Activated CD4-positive, alpha-beta memory T cell treated with anti-CD3 and anti-CD28 coated beads for 36 hours (primary cell): ENCODE measurements at regions not wholly inside any gene's neighbourhood (a gene's known extent, or its start where the extent isn't known, plus 50 kb on each side); places are given as distances from the start of the nearest gene placed in this dataset.
"Not testable (repeated sequence)": the region's sequence is repeated elsewhere in the genome, so short reads cannot be mapped to it uniquely, and the experiment has no call there.

Source experiments
- CTCF ChIA-PET: fragments of 350-600 bp; sonication (Branson Sonifier 250); formaldehyde crosslinking; loops from one replicate; lab custom pipeline; 2021; ENCODE audit warnings: antibody characterized with exemption, inconsistent platforms; lab: Charles Lee
- POLR2A ChIA-PET: fragments of 350-600 bp; sonication (Branson Sonifier 250); formaldehyde crosslinking; loops from one replicate; lab custom pipeline; 2021; ENCODE audit warnings: antibody characterized with exemption; lab: Charles Lee
- DNase-seq: peaks from one replicate; pipeline ENCODE4 v3.0.0-alpha.2; 2020
- H3K27ac Mint-ChIP-seq: one replicate; pipeline ENCODE4 v1.8.0; 2021; ENCODE audit warnings: mixed read lengths
- H3K27me3 Mint-ChIP-seq: one replicate; pipeline ENCODE4 v1.8.0; 2021; ENCODE audit warnings: mixed read lengths
- H3K36me3 Mint-ChIP-seq: one replicate; pipeline ENCODE4 v1.8.0; 2021; ENCODE audit warnings: mixed read lengths
- H3K4me1 Mint-ChIP-seq: one replicate; pipeline ENCODE4 v1.8.0; 2021; ENCODE audit warnings: low read depth, mixed read lengths
- H3K4me3 Mint-ChIP-seq: one replicate; pipeline ENCODE4 v1.8.0; 2021; ENCODE audit warnings: mild to moderate bottlenecking, mixed read lengths
- H3K9me3 Mint-ChIP-seq: one replicate; pipeline ENCODE4 v1.8.0; 2021; ENCODE audit warnings: mixed read lengths
- intact Hi-C: fragments of 100-400 bp; cut with micrococcal nuclease; formaldehyde crosslinking; loops from one replicate; pipeline ENCODE4 v1.15.1; 2023

DNA sequence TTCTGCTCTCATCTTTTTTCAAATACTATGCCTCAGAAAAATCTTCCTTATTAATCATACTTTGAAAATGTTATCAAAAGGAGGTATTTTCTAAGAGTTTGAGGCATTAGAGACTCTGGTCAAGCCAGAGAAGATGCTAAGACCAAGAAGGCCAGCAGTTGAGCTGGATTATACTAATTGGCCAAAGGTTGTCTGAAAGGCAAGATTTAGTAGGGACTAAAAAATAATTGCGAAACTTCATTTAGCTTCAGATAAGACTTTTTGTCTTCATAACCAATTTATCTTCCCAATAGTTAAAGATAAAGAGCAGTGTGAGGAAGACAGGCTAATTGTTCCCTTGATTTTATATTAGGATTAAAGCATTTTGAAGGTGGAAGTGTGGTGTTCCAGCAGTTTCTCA is 1412.4 kb upstream of the PCDH7 start:
- ChIA-PET POLR2A (no interaction called here), CTCF (no interaction called here)
- Mint-ChIP-seq H3K4me3 (no peak overlapping the region), H3K36me3 (no peaks in the 10 kb centered on the region), H3K9me3 (no peaks in the 10 kb centered on the region), H3K4me1 (no peaks in the 10 kb centered on the region), H3K27ac (no peak overlapping the region), H3K27me3 (no peaks in the 10 kb centered on the region)
- intact Hi-C loops: no loop called here
- DNase-seq: no peak

DNA sequence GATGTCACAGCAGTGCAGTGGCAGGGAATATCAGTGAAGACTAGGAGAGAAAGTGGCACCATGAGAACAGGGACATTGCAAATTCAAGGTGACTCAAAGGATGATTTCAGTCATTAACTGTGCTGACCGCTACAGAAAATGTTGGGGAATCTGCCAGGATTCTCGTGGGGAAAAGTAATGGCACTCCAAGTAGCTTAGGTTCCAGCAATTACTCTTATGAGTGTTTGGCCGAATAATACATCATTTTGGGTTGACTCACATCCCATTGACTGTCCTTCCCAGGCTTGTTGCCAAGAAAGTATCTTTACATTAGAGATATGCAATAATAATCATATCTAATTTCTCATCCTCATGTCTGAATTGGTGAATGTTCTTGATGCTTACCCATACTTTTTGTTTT is 1411.1 kb upstream of the PCDH7 start:
- no peaks in the 10 kb centered on the region for H3K27me3 Mint-ChIP-seq
- no peak for DNase-seq

DNA sequence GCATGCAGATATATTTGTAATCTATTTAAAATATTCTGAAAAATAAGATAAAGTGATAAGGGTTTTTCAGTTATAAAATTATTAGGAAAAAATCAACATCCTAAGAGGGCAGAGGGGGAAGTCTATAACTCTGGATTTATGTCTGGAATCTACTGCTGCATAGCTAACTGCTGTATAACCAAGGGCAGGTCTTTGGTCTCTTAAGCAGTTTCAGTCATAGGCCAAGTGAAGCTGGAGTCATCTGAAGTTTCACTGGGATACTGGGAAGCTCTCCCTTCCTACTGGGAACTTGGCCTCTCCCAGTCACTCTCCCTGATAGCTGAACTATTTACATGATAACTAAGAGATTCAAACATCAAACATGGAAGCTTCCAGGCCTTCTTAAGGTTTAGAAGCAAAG is 1409.9 kb upstream of the PCDH7 start:
- no peaks in the 10 kb centered on the region for H3K27me3 Mint-ChIP-seq
- ChIA-PET CTCF (no interaction called here), POLR2A (no interaction called here)
- no peaks in the 10 kb centered on the region for H3K9me3 Mint-ChIP-seq
- no peaks in the 10 kb centered on the region for H3K4me1 Mint-ChIP-seq
- no peak overlapping the region for H3K27ac Mint-ChIP-seq
- DNase-seq: no peak
- no peaks in the 10 kb centered on the region for H3K36me3 Mint-ChIP-seq
- intact Hi-C loops: no loop called here
- no peak overlapping the region for H3K4me3 Mint-ChIP-seq

More for the DNA sequence above, 1411.1 kb upstream of the PCDH7 start:
- no peaks in the 10 kb centered on the region for H3K4me1 Mint-ChIP-seq
- H3K36me3 Mint-ChIP-seq: no peaks in the 10 kb centered on the region
- ChIA-PET POLR2A (no interaction called here), CTCF (no interaction called here)
- no peaks in the 10 kb centered on the region for H3K9me3 Mint-ChIP-seq
- H3K4me3 Mint-ChIP-seq: no peak overlapping the region
- no peak overlapping the region for H3K27ac Mint-ChIP-seq
- intact Hi-C loops: no loop called here

- no peak for DNase-seq
- POLR2A ChIA-PET: no interaction called here
- intact Hi-C loops: no loop called here
- CTCF ChIA-PET: no interaction called here
- no peaks in the 10 kb centered on the region for H3K27me3 Mint-ChIP-seq
- no peaks in the 10 kb centered on the region for H3K9me3 Mint-ChIP-seq
- H3K36me3 Mint-ChIP-seq: no peaks in the 10 kb centered on the region
- H3K4me1 Mint-ChIP-seq: no peaks in the 10 kb centered on the region
- no peak overlapping the region for H3K27ac Mint-ChIP-seq
- no peak overlapping the region for H3K4me3 Mint-ChIP-seq
Measured at GRCh38 chr4:29311247-29311646, 1408.9 kb upstream of the PCDH7 start.

DNA sequence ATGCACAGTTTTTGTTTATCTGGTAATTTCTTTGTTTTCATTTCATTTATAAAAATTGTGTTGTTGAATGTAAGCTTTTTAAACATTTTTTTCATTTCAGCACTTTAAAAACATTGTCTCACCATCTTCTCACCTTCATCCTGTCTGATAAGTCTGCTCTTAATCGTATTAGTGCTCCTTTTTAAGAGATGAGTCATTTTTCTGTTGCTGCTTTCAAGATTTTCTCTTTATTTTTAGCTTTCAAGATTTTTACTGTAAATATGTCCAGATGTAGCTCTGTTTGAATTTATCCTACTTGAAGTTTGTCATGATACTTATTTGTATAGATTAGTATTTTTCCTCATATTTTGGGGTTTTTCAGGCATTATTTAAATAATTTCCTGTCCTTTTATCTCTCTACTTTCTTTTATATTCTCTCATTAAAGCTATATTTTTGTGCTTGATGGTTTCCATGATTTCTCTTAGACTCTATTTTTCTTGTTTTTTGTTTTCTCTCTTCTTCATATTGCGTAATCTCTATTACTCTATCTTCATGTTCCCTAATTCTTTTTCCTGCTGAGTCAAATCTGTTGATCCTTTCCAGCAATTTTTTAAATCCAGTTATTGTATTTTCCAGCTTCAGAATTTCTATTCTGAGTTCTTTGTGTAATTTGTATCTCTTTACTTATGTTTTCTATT is 1400.4 kb upstream of the PCDH7 start:
- H3K9me3 Mint-ChIP-seq: peaks cover 16% of the 10 kb centered on the region
- CTCF ChIA-PET: no interaction called here
- H3K4me1 Mint-ChIP-seq: no peaks in the 10 kb centered on the region
- intact Hi-C loops: no loop called here
- H3K27me3 Mint-ChIP-seq: no peaks in the 10 kb centered on the region
- H3K4me3 Mint-ChIP-seq: no peak overlapping the region
- H3K36me3 Mint-ChIP-seq: no peaks in the 10 kb centered on the region
- H3K27ac Mint-ChIP-seq: no peak overlapping the region
- no peak for DNase-seq
- POLR2A ChIA-PET: no interaction called here

DNA sequence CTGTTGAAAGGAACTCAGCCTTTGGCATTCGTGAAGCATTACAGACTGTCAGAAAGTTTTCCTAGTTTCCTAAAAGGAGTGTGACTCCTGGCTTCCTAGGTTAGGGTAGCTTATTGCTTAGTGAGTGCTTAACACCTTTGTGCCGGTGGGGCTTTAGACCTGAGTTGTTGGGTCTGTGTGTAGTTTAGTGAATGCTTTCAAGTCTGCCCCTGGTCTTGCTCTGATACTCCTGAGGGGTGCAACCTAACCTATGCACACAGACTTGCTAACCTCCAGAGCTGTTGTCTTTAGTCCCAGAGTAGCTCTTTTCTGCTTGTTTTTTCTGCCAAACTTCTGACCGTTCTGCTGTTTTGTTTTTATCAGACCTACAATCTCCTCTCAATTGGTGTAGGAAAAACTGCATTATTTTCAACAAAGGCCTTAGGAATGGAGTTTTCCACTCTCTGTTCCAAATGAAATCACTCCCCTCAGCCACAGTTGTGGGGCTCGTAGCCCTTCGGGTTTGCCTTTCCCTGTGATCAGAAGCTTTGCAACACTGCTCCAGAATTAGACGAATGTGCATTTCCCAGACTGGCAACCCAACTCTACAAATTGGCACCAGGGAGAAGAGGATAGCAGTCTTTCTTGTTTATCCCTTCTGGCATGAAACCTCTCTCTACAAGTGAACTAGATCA is 1399.1 kb upstream of the PCDH7 start:
- CTCF ChIA-PET: no interaction called here
- no peak overlapping the region for H3K27ac Mint-ChIP-seq
- no peaks in the 10 kb centered on the region for H3K27me3 Mint-ChIP-seq
- no peaks in the 10 kb centered on the region for H3K36me3 Mint-ChIP-seq
- POLR2A ChIA-PET: no interaction called here
- no peak for DNase-seq
- intact Hi-C loops: no loop called here
- peaks cover 16% of the 10 kb centered on the region for H3K9me3 Mint-ChIP-seq
- H3K4me1 Mint-ChIP-seq: no peaks in the 10 kb centered on the region
- no peak overlapping the region for H3K4me3 Mint-ChIP-seq

DNA sequence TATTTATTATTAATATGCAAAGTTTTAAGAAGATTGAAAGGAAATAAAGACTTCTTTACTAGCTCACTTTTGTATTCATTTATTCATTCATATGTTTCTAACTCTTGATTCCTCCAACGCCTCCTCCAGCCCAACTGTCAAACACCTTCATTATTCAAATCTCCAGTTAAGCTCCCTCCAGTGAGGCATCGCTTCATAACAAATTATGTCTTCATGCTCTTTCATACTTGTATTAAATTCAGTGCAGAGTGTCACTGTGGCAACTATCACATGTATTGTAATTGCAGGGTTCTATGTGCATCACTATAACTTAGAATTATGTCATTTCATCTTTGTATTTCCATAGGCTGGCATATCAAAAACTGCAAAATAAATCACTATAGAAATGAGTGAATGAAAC is 1394.2 kb upstream of the PCDH7 start:
- Mint-ChIP-seq H3K36me3 (no peaks in the 10 kb centered on the region), H3K27ac (no peak overlapping the region), H3K27me3 (no peaks in the 10 kb centered on the region), H3K4me1 (no peaks in the 10 kb centered on the region), H3K9me3 (peaks cover 11% of the 10 kb centered on the region), H3K4me3 (no peak overlapping the region)
- intact Hi-C loops: no loop called here
- CTCF ChIA-PET: no interaction called here
- DNase-seq: no peak
- POLR2A ChIA-PET: no interaction called here

- POLR2A ChIA-PET: no interaction called here
Measured at GRCh38 chr4:29326816-29327215, 1393.4 kb upstream of the PCDH7 start.

GRCh38 chr4:29336861-29337260 is 1383.3 kb upstream of the PCDH7 start:
- Mint-ChIP-seq H3K36me3 (no peaks in the 10 kb centered on the region), H3K27ac (no peak overlapping the region), H3K27me3 (no peaks in the 10 kb centered on the region), H3K9me3 (peaks cover 20% of the 10 kb centered on the region), H3K4me1 (no peaks in the 10 kb centered on the region), H3K4me3 (no peak overlapping the region)
- DNase-seq: no peak
- POLR2A ChIA-PET: no interaction called here
- CTCF ChIA-PET: no interaction called here
- intact Hi-C loops: no loop called here

More at GRCh38 chr4:29326816-29327215, 1393.4 kb upstream of the PCDH7 start:
- no peak overlapping the region for H3K27ac Mint-ChIP-seq
- CTCF ChIA-PET: no interaction called here
- DNase-seq: no peak
- H3K4me1 Mint-ChIP-seq: no peaks in the 10 kb centered on the region
- intact Hi-C loops: no loop called here
- no peak overlapping the region for H3K4me3 Mint-ChIP-seq
- H3K9me3 Mint-ChIP-seq: peaks cover 17% of the 10 kb centered on the region
- no peaks in the 10 kb centered on the region for H3K27me3 Mint-ChIP-seq
- no peaks in the 10 kb centered on the region for H3K36me3 Mint-ChIP-seq

- no peaks in the 10 kb centered on the region for H3K4me1 Mint-ChIP-seq
- H3K36me3 Mint-ChIP-seq: no peaks in the 10 kb centered on the region
- no peak overlapping the region for H3K27ac Mint-ChIP-seq
- no peaks in the 10 kb centered on the region for H3K27me3 Mint-ChIP-seq
- H3K9me3 Mint-ChIP-seq: peaks cover 14% of the 10 kb centered on the region
- POLR2A ChIA-PET: no interaction called here
- CTCF ChIA-PET: no interaction called here
- intact Hi-C loops: no loop called here
- H3K4me3 Mint-ChIP-seq: no peak overlapping the region
- no peak for DNase-seq
Measured at GRCh38 chr4:29372971-29373370, 1347.2 kb upstream of the PCDH7 start.

DNA sequence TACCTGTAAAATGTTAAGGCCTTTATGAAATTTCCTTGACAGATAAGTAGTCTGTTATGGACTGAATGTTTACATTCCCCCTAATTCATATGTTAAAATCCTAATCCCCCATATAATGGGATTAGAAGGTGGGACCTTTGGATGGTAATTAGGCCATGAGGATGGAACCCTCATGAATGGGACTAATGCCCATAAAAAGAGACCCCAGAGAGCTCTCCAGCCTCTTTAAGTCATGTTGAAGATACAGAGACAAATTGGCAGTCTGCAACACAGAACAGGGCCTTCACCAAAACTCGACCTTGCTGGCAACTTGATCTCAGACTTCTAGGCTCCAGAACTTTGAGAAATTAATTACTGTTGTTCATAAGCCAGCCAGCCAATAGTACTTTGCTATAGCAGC is 1344.5 kb upstream of the PCDH7 start:
- H3K9me3 Mint-ChIP-seq: peaks cover 21% of the 10 kb centered on the region
- H3K27ac Mint-ChIP-seq: no peak overlapping the region
- ChIA-PET POLR2A (no interaction called here), CTCF (no interaction called here)
- H3K36me3 Mint-ChIP-seq: no peaks in the 10 kb centered on the region
- intact Hi-C loops: no loop called here
- no peaks in the 10 kb centered on the region for H3K4me1 Mint-ChIP-seq
- H3K27me3 Mint-ChIP-seq: no peaks in the 10 kb centered on the region
- DNase-seq: no peak
- H3K4me3 Mint-ChIP-seq: no peak overlapping the region

DNA sequence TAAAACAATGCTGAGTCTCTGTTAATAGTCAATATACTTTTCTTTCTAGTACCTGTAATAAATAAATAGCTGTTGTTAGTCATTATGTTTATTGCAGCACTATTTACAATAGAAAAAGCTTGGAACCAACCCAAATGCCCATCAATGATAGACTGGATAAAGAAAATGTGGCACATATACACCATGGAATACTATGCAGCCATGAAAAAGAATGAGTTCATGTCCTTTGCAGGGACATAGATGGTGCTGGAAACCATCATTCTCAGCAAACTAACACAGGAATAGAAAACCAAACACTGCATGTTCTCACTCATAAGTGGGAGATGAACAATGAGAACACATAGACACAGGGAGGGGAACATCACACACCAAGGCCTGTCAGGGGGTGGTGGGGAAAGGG is 1341.9 kb upstream of the PCDH7 start:
- POLR2A ChIA-PET, DNase-seq, CTCF ChIA-PET, H3K27ac Mint-ChIP-seq, H3K36me3 Mint-ChIP-seq, H3K27me3 Mint-ChIP-seq, H3K4me3 Mint-ChIP-seq, intact Hi-C loops, H3K4me1 Mint-ChIP-seq: not testable (repeated sequence)
- peaks cover 17% of the 10 kb centered on the region for H3K9me3 Mint-ChIP-seq

DNA sequence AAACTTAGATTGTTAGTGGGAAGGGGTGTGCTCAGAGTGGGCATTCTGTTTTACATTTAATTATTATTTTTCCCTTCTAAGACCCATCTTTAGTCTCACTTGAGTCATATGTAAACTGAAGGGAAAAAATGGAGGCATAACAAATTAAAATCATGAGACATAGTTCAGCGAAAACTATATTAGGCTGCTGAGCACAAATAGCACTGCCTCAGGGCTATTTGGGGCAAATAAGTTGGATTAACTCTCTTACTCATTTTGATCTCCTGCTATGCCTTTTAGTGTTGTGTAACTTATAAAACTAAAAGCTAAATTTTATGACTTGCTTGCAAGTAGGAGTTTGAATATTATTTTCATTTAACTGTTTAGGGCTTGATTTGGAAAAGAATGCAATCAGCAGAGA is 1329.2 kb upstream of the PCDH7 start:
- Mint-ChIP-seq H3K36me3 (no peaks in the 10 kb centered on the region), H3K4me3 (no peak overlapping the region), H3K27me3 (no peaks in the 10 kb centered on the region), H3K27ac (no peak overlapping the region), H3K4me1 (no peaks in the 10 kb centered on the region), H3K9me3 (peaks cover 26% of the 10 kb centered on the region)
- ChIA-PET CTCF (no interaction called here), POLR2A (no interaction called here)
- no peak for DNase-seq
- intact Hi-C loops: no loop called here
